Fibroblast of lung (primary cell): ENCODE measurements at regions not wholly inside any gene's neighbourhood (a gene's known extent, or its start where the extent isn't known, plus 50 kb on each side); places are given as distances from the start of the nearest gene placed in this dataset.

ENCODE experiments used
- CTCF ChIP-seq, 2 donors: IDR thresholded peaks in 1 of 2; conservative IDR thresholded peaks in 1 of 2; 1 replicate in 1 of 2; 2 replicates in 1 of 2; pipeline ENCODE4 v1.5.1; 2011 to 2012; ENCODE audit warnings: low read length in 2 of 2, control low read depth in 1 of 2, inconsistent platforms in 1 of 2, low read depth in 1 of 2, mild to moderate bottlenecking in 1 of 2
- EZH2 ChIP-seq: IDR thresholded peaks from 2 replicates; pipeline ENCODE4 v1.5.1; 2012; ENCODE audit warnings: low read length, control low read depth, mild to moderate bottlenecking; ENCODE audit errors: missing control alignments

- TF ChIP-seq CTCF (conservative IDR thresholded peaks at IDR 0.05 in 1 of 2, IDR thresholded peaks at IDR 0.05 in 1 of 2; ENCODE audit: low read depth in 1 of 2, low read length in 2 of 2) (no peak), EZH2 (no peak)
Observed at GRCh38 chr6:71066153-71066552, 109.3 kb upstream of the B3GAT2 start.
